HCT116 (cell line): ENCODE measurements at regions not wholly inside any gene's neighbourhood (a gene's known extent, or its start where the extent isn't known, plus 50 kb on each side); places are given as distances from the start of the nearest gene placed in this dataset.

ENCODE experiments used
- ATAC-seq: fragments of 200-7000 bp; cut with Tn5 transposase; 2 replicates; pipeline ENCODE4 v1.9.1; 2020; ENCODE audit warnings: mild to moderate bottlenecking, moderate library complexity
- BruUV-seq: library from RNA; stranded (reverse); fragments of 400-500 nt; replicated peaks from 2 replicates; lab custom pipeline; 2021; lab: Mats Ljungman, UMichigan
- CTCF ChIA-PET: fragments of 300-600 bp; sonication (Branson Sonifier 250); formaldehyde crosslinking; loops from one replicate; lab custom pipeline; 2021; ENCODE audit warnings: antibody characterized with exemption; lab: Charles Lee
- POLR2A ChIA-PET: fragments of 300-600, 350-600 bp; sonication (Branson Sonifier 250); formaldehyde crosslinking; loops from one replicate; lab custom pipeline; 2021; ENCODE audit warnings: antibody characterized with exemption; lab: Charles Lee
- RAD21 ChIA-PET, 2 experiments: fragments of 300-600 bp; sonication (Branson Sonifier 250); formaldehyde crosslinking; loops; one replicate each; lab custom pipeline; 2023; ENCODE audit warnings: low total read pairs in 2 of 2; ENCODE audit not compliant: uncharacterized antibody in 2 of 2, unreplicated experiment in 2 of 2, low non-redundant PET in 1 of 2; lab: Charles Lee
- DNase-seq: peaks from one replicate; pipeline ENCODE4 v3.0.0-alpha.2; 2010; ENCODE audit warnings: low read depth, low spot score
- H2AFZ ChIP-seq: fragments of 200-600 bp; shearing (Covaris generic), sonication (generic); 2 replicates; pipeline ENCODE4 v1.6.1; 2017; ENCODE audit warnings: low read depth, mixed run types, mixed read lengths, antibody characterized with exemption, low read length; ENCODE audit not compliant: poor library complexity, severe bottlenecking
- H3K27ac ChIP-seq: 2 replicates; pipeline ENCODE4 v1.5.1; 2012; ENCODE audit warnings: low read depth, low read length
- H3K27me3 ChIP-seq: fragments of 200-600 bp; sonication (generic); 2 replicates; pipeline ENCODE4 v1.6.1; 2016; ENCODE audit warnings: mixed run types, low read length, mixed read lengths; ENCODE audit not compliant: insufficient read depth
- H3K36me3 ChIP-seq, 2 experiments: fragments of 200-500 bp in 1 of 2; fragments of 200-600 bp in 1 of 2; sonication (Bioruptor generic) in 1 of 2; sonication (generic) in 1 of 2; 2 replicates each; pipeline versions ENCODE4 v1.5.1 to v1.6.1; 2014 to 2016; ENCODE audit warnings: low read length in 2 of 2, inconsistent platforms in 1 of 2, mixed read lengths in 1 of 2, mixed run types in 1 of 2; ENCODE audit not compliant: insufficient read depth in 2 of 2, control insufficient read depth in 1 of 2
- H3K4me1 ChIP-seq, 2 experiments: fragments of 200-600 bp in 1 of 2; sonication (generic) in 1 of 2; 2 replicates each; pipeline versions ENCODE4 v1.5.1 to v1.6.1; 2012 to 2017; ENCODE audit warnings: low read length in 2 of 2, inconsistent platforms in 1 of 2, mild to moderate bottlenecking in 1 of 2, mixed read lengths in 1 of 2, mixed run types in 1 of 2, moderate library complexity in 1 of 2; ENCODE audit not compliant: insufficient read depth in 2 of 2, control insufficient read depth in 1 of 2
- H3K4me2 ChIP-seq: fragments of 200-600 bp; sonication (generic); 2 replicates; pipeline ENCODE4 v1.6.1; 2017; ENCODE audit warnings: mixed run types, low read length, mixed read lengths
- H3K4me3 ChIP-seq, 2 experiments: fragments of 200-600 bp in 1 of 2; sonication (generic) in 1 of 2; replicated peaks in 1 of 2; 2 replicates each; pipeline ENCODE4 v1.5.1; 2011 to 2016; ENCODE audit warnings: low read length in 2 of 2, control low read depth in 1 of 2, low read depth in 1 of 2, mild to moderate bottlenecking in 1 of 2, mixed read lengths in 1 of 2, mixed run types in 1 of 2
- H3K79me2 ChIP-seq: fragments of 200-600 bp; sonication (generic); 2 replicates; pipeline ENCODE4 v1.6.1; 2017; ENCODE audit warnings: mild to moderate bottlenecking, mixed run types, low read length, moderate library complexity, mixed read lengths; ENCODE audit not compliant: insufficient read depth
- H3K9ac ChIP-seq: fragments of 200-600 bp; sonication (generic); 2 replicates; pipeline ENCODE4 v1.6.1; 2016; ENCODE audit warnings: low read length, mixed read lengths
- H3K9me2 ChIP-seq: fragments of 200-600 bp; sonication (generic), shearing (Covaris generic); 2 replicates; pipeline ENCODE4 v1.6.1; 2017; ENCODE audit warnings: mixed run types, mild to moderate bottlenecking, moderate library complexity; ENCODE audit not compliant: insufficient read depth
- H3K9me3 ChIP-seq, 2 experiments: fragments of 200-500 bp in 1 of 2; fragments of 200-600 bp in 1 of 2; sonication (Bioruptor generic) in 1 of 2; sonication (generic) in 1 of 2; 2 replicates each; pipeline ENCODE4 v1.6.1; 2014 to 2017; ENCODE audit warnings: low read length in 2 of 2, mixed read lengths in 2 of 2, inconsistent platforms in 1 of 2, low read depth in 1 of 2, mild to moderate bottlenecking in 1 of 2, mixed run types in 1 of 2, moderate library complexity in 1 of 2; ENCODE audit not compliant: control insufficient read depth in 1 of 2, insufficient read depth in 1 of 2
- H4K20me1 ChIP-seq: fragments of 200-600 bp; sonication (generic), shearing (Covaris generic); 2 replicates; pipeline ENCODE4 v1.6.1; 2017; ENCODE audit warnings: mixed run types, mild to moderate bottlenecking, moderate library complexity; ENCODE audit not compliant: insufficient read depth
- CBX3 ChIP-seq: IDR thresholded peaks from 2 replicates; pipeline ENCODE4 v1.6.1; 2012; ENCODE audit warnings: low read depth
- CEBPB ChIP-seq: IDR thresholded peaks from 2 replicates; pipeline ENCODE4 v1.6.1; 2012; ENCODE audit warnings: low read depth
- EZH2 ChIP-seq: fragments of 200-600 bp; sonication (generic); IDR thresholded peaks from 2 replicates; pipeline ENCODE4 v1.6.1; 2017; ENCODE audit warnings: antibody characterized with exemption, mixed run types
- EZH2phosphoT487 ChIP-seq: fragments of 200-600 bp; IDR thresholded peaks from 2 replicates; pipeline ENCODE4 v1.6.1; 2018; ENCODE audit warnings: antibody characterized with exemption, borderline replicate concordance
- FOSL1 ChIP-seq: IDR thresholded peaks from 2 replicates; pipeline ENCODE4 v1.6.1; 2012; ENCODE audit warnings: low read depth
- POLR2A ChIP-seq: IDR thresholded peaks from 2 replicates; pipeline ENCODE4 v1.7.0; 2011; ENCODE audit warnings: borderline replicate concordance; ENCODE audit not compliant: insufficient read depth, insufficient read length; ENCODE audit errors: extremely low read depth
- POLR2AphosphoS5 ChIP-seq: IDR thresholded peaks from 2 replicates; pipeline ENCODE4 v1.6.1; 2011; ENCODE audit warnings: mild to moderate bottlenecking, low read depth, low read length, moderate library complexity
- RAD21 ChIP-seq: IDR thresholded peaks from 2 replicates; pipeline ENCODE4 v1.6.1; 2012; ENCODE audit warnings: low read depth, mild to moderate bottlenecking
- SP1 ChIP-seq: IDR thresholded peaks from 2 replicates; pipeline ENCODE4 v1.6.1; 2012; ENCODE audit warnings: low read depth
- SRF ChIP-seq: IDR thresholded peaks from 2 replicates; pipeline ENCODE4 v1.6.1; 2012; ENCODE audit warnings: low read depth
- TCF7L2 ChIP-seq: IDR thresholded peaks from 2 replicates; pipeline ENCODE4 v1.7.0; 2011; ENCODE audit warnings: borderline replicate concordance, inconsistent platforms; ENCODE audit not compliant: insufficient read depth, insufficient read length; ENCODE audit errors: extremely low read depth
- ZFX ChIP-seq: fragments of 450-650 bp; IDR thresholded peaks from 2 replicates; pipeline ENCODE4 v1.6.1; 2017
- ZNF274 ChIP-seq: fragments of 200-500 bp; sonication (Bioruptor generic); IDR thresholded peaks from 2 replicates; pipeline ENCODE4 v1.6.1; 2014; ENCODE audit warnings: mild to moderate bottlenecking, low read depth, low read length, inconsistent platforms
- intact Hi-C: fragments of 100-400 bp; cut with micrococcal nuclease; formaldehyde crosslinking; loops from 2 replicates; pipeline ENCODE4 v1.10.0; 2022
- TF ChIP-seq, protein P1 (sequence below): IDR thresholded peaks from 2 replicates; pipeline ENCODE4 v1.6.1; 2011; ENCODE audit warnings: mild to moderate bottlenecking, low read length, moderate library complexity; ENCODE audit not compliant: insufficient replicate concordance; ENCODE audit errors: extremely low read depth
- TF ChIP-seq, protein P2 (sequence below): IDR thresholded peaks from 2 replicates; pipeline ENCODE4 v1.6.1; 2012; ENCODE audit warnings: low read depth
- TF ChIP-seq, protein P3 (sequence below): IDR thresholded peaks from 2 replicates; pipeline ENCODE4 v1.6.1; 2012
- TF ChIP-seq, protein P4 (sequence below): IDR thresholded peaks from 2 replicates; pipeline ENCODE4 v1.6.1; 2012

DNA sequence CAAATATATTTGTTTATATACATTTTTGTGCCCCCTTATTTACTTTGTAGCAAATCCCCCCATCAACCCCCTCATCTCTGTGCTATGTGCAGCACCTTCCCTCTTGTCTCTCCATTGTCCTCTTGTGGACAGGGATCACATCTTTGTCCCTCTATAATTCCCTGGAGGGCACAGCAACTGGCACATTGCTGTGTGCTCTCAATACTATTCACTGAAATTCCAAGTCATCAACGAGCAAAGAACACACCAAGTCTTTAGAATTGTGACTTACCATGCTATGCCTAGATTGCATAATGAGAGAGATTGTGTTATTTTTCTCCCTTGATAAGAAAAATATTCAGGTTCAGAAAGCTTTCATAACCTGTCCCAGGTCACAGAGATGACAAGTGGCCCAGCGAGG lies 54.6 kb upstream of the ACAN start:
- Histone ChIP-seq H3K4me3 (no peak overlapping the region), H3K27ac (no peak overlapping the region), H3K9ac (no peak overlapping the region), H3K9me3 (no peaks in the 10 kb centered on the region), H3K27me3 (peaks cover 14% of the 10 kb centered on the region), H3K36me3 (no peaks in the 10 kb centered on the region), H4K20me1 (no peaks in the 10 kb centered on the region), H3K9me2 (no peaks in the 10 kb centered on the region), H3K4me1 (no peaks in the 10 kb centered on the region), H3K4me2 (no peak overlapping the region), H2AFZ (no peak overlapping the region), H3K79me2 (no peaks in the 10 kb centered on the region)
- intact Hi-C loops: no loop called here
- ATAC-seq: no peak
- CTCF ChIA-PET: no interaction called here
- no peak for DNase-seq
- POLR2A ChIA-PET: no interaction called here
- no peak for TF ChIP-seq ZNF274
- no peak for TF ChIP-seq RAD21
- TF ChIP-seq, protein P1, sequence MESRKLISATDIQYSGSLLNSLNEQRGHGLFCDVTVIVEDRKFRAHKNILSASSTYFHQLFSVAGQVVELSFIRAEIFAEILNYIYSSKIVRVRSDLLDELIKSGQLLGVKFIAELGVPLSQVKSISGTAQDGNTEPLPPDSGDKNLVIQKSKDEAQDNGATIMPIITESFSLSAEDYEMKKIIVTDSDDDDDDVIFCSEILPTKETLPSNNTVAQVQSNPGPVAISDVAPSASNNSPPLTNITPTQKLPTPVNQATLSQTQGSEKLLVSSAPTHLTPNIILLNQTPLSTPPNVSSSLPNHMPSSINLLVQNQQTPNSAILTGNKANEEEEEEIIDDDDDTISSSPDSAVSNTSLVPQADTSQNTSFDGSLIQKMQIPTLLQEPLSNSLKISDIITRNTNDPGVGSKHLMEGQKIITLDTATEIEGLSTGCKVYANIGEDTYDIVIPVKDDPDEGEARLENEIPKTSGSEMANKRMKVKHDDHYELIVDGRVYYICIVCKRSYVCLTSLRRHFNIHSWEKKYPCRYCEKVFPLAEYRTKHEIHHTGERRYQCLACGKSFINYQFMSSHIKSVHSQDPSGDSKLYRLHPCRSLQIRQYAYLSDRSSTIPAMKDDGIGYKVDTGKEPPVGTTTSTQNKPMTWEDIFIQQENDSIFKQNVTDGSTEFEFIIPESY: no peak
- TF ChIP-seq, protein P2, sequence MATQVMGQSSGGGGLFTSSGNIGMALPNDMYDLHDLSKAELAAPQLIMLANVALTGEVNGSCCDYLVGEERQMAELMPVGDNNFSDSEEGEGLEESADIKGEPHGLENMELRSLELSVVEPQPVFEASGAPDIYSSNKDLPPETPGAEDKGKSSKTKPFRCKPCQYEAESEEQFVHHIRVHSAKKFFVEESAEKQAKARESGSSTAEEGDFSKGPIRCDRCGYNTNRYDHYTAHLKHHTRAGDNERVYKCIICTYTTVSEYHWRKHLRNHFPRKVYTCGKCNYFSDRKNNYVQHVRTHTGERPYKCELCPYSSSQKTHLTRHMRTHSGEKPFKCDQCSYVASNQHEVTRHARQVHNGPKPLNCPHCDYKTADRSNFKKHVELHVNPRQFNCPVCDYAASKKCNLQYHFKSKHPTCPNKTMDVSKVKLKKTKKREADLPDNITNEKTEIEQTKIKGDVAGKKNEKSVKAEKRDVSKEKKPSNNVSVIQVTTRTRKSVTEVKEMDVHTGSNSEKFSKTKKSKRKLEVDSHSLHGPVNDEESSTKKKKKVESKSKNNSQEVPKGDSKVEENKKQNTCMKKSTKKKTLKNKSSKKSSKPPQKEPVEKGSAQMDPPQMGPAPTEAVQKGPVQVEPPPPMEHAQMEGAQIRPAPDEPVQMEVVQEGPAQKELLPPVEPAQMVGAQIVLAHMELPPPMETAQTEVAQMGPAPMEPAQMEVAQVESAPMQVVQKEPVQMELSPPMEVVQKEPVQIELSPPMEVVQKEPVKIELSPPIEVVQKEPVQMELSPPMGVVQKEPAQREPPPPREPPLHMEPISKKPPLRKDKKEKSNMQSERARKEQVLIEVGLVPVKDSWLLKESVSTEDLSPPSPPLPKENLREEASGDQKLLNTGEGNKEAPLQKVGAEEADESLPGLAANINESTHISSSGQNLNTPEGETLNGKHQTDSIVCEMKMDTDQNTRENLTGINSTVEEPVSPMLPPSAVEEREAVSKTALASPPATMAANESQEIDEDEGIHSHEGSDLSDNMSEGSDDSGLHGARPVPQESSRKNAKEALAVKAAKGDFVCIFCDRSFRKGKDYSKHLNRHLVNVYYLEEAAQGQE: no peak
- no peak for TF ChIP-seq CBX3
- TF ChIP-seq POLR2AphosphoS5: no peak
- TF ChIP-seq, protein P3, sequence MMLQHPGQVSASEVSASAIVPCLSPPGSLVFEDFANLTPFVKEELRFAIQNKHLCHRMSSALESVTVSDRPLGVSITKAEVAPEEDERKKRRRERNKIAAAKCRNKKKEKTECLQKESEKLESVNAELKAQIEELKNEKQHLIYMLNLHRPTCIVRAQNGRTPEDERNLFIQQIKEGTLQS: no peak
- TF ChIP-seq CEBPB: no peak
- no peak for TF ChIP-seq SP1
- no peak for TF ChIP-seq EZH2
- TF ChIP-seq EZH2phosphoT487: no peak
- no peak for TF ChIP-seq FOSL1
- no peak for TF ChIP-seq TCF7L2
- no peak for TF ChIP-seq POLR2A
- no peak for TF ChIP-seq ZFX
- no peak for TF ChIP-seq SRF
- TF ChIP-seq, protein P4, sequence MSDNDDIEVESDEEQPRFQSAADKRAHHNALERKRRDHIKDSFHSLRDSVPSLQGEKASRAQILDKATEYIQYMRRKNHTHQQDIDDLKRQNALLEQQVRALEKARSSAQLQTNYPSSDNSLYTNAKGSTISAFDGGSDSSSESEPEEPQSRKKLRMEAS: no peak
- RAD21 ChIA-PET: no interaction called here
- no TSS peak for BruUV-seq
